HPDE6-E6E7 (cell line): ENCODE measurements at regions not wholly inside any gene's neighbourhood (a gene's known extent, or its start where the extent isn't known, plus 50 kb on each side); places are given as distances from the start of the nearest gene placed in this dataset.

Experiments
- DNase-seq: peaks from one replicate; pipeline ENCODE4 v3.0.0; 2011; ENCODE audit warnings: missing footprints; ENCODE audit errors: extremely low spot score

- DNase-seq = no peak
Observed at GRCh38 chr5:167305591-167306213, 985.7 kb upstream of the WWC1 start.

GRCh38 chr5:167307042-167307441 lies 984.4 kb upstream of the WWC1 start:
- DNase-seq = no peak

- no peak for DNase-seq
Observed at GRCh38 chr5:167308466-167308865, 983.0 kb upstream of the WWC1 start.

- no peak for DNase-seq
Observed at GRCh38 chr5:167309941-167310517, 981.4 kb upstream of the WWC1 start.

- no peak for DNase-seq
Observed at GRCh38 chr5:167311340-167311739, 980.1 kb upstream of the WWC1 start.

GRCh38 chr5:167312225-167312624 lies 979.2 kb upstream of the WWC1 start:
- DNase-seq = no peak

GRCh38 chr5:167315762-167316161 lies 975.7 kb upstream of the WWC1 start:
- DNase-seq = no peak

- DNase-seq = no peak
Observed at GRCh38 chr5:167317884-167318283, 973.6 kb upstream of the WWC1 start.

- DNase-seq = no peak
Observed at GRCh38 chr5:167319243-167319642, 972.2 kb upstream of the WWC1 start.

- DNase-seq = no peak
Observed at GRCh38 chr5:167320019-167320418, 971.4 kb upstream of the WWC1 start.

- DNase-seq = no peak
Observed at GRCh38 chr5:167332309-167332708, 959.1 kb upstream of the WWC1 start.

GRCh38 chr5:167336161-167336560 lies 955.3 kb upstream of the WWC1 start:
- DNase-seq = no peak

- DNase-seq = no peak
Observed at GRCh38 chr5:167339205-167339604, 952.2 kb upstream of the WWC1 start.

GRCh38 chr5:167346461-167346860 lies 945.0 kb upstream of the WWC1 start:
- no peak for DNase-seq

- DNase-seq = no peak
Observed at GRCh38 chr5:167348251-167348926, 943.1 kb upstream of the WWC1 start.

- no peak for DNase-seq
Observed at GRCh38 chr5:167348980-167349379, 942.5 kb upstream of the WWC1 start.

GRCh38 chr5:167351316-167351715 lies 940.1 kb upstream of the WWC1 start:
- DNase-seq = no peak

- DNase-seq = no peak
Observed at GRCh38 chr5:167352801-167353200, 938.6 kb upstream of the WWC1 start.

GRCh38 chr5:167355346-167355745 lies 936.1 kb upstream of the WWC1 start:
- DNase-seq = no peak

GRCh38 chr5:167356374-167356773 lies 935.1 kb upstream of the WWC1 start:
- no peak for DNase-seq

- DNase-seq = no peak
Observed at GRCh38 chr5:167358868-167359492, 932.5 kb upstream of the WWC1 start.

- DNase-seq = no peak
Observed at GRCh38 chr5:167361795-167362194, 929.6 kb upstream of the WWC1 start.

- DNase-seq = no peak
Observed at GRCh38 chr5:167363065-167363464, 928.4 kb upstream of the WWC1 start.
